ENCODE measurements at regions not wholly inside any gene's neighbourhood (a gene's known extent, or its start where the extent isn't known, plus 50 kb on each side); places are given as distances from the start of the nearest gene placed in this dataset.

DNA sequence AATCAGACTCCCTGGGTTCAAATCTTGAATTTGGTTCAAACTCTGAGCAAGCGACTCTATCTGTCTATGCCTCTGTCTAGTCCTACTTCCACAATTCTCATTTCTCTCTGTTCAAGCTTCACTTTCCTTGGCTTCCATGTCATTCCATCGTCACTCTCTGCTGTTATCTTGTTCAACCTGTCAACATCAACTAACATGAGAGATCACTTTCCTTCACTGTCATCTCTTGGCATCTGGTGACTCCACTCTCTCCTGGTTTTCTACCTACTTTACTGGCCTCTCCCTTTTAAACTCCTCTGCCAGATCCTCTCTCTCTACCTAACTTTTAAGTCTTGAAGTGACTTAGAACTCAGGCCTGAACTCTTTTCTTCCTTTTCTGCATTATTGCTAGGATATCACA is 240.2 kb downstream of the BCAT1 start:
- no peak for ATAC-seq (ENCODE audit: low FRiP score in 2 of 2)
- Histone ChIP-seq H3K4me3 (no peak overlapping the region), H3K27me3 (no peaks in the 10 kb centered on the region), H3K27ac (no peak overlapping the region), H3K36me3 (no peaks in the 10 kb centered on the region), H3K9me3 (no peaks in the 10 kb centered on the region), H3K4me1 (peaks cover 4 to 9% (median 7%) of the 10 kb centered on the region in 4 donors)
- TF ChIP-seq, protein P1, sequence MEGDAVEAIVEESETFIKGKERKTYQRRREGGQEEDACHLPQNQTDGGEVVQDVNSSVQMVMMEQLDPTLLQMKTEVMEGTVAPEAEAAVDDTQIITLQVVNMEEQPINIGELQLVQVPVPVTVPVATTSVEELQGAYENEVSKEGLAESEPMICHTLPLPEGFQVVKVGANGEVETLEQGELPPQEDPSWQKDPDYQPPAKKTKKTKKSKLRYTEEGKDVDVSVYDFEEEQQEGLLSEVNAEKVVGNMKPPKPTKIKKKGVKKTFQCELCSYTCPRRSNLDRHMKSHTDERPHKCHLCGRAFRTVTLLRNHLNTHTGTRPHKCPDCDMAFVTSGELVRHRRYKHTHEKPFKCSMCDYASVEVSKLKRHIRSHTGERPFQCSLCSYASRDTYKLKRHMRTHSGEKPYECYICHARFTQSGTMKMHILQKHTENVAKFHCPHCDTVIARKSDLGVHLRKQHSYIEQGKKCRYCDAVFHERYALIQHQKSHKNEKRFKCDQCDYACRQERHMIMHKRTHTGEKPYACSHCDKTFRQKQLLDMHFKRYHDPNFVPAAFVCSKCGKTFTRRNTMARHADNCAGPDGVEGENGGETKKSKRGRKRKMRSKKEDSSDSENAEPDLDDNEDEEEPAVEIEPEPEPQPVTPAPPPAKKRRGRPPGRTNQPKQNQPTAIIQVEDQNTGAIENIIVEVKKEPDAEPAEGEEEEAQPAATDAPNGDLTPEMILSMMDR (IDR thresholded peaks at IDR 0.05) = no peak
- TF ChIP-seq EP300 (IDR thresholded peaks at IDR 0.05) = no peak
- no peak for TF ChIP-seq POLR2A (IDR thresholded peaks at IDR 0.05)
- TF ChIP-seq POLR2AphosphoS5 (IDR thresholded peaks at IDR 0.05) = no peak
- WGBS, 2 donors = 38 to 57% methylated on average over 2 of the region's 2 CpGs
- no peak for DNase-seq

DNA sequence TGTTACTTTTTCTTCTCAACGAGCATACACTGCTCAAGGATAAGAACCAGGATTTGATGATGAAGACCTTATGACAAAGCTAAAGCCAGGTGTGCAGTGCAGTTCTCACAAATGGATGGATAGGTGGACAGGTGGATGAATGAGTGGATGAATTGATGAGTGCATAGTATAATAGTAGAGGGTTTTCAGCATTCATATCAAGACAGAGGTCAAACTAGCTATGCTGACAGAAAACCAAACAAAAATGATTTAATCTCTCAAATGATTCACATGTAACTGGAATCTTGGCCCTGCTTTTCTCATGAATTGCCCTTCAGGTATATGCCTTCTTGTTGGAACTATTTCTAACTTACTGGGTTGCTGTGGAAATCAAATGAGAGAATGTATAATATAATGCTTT is 240.9 kb downstream of the BCAT1 start:
- DNase-seq (no peak), ATAC-seq (ENCODE audit: low FRiP score in 2 of 2) (no peak)
- H3K4me1 ChIP-seq = peaks cover 4 to 9% (median 7%) of the 10 kb centered on the region in 4 donors
- no peaks in the 10 kb centered on the region for H3K27me3 ChIP-seq
- no peak overlapping the region for H3K27ac ChIP-seq
- no peak for TF ChIP-seq POLR2AphosphoS5 (IDR thresholded peaks at IDR 0.05)
- TF ChIP-seq POLR2A (IDR thresholded peaks at IDR 0.05) = no peak
- TF ChIP-seq, protein P1 (IDR thresholded peaks at IDR 0.05) = no peak
- no peak for TF ChIP-seq EP300 (IDR thresholded peaks at IDR 0.05)
- H3K4me3 ChIP-seq = no peak overlapping the region
- no peaks in the 10 kb centered on the region for H3K36me3 ChIP-seq
- no peaks in the 10 kb centered on the region for H3K9me3 ChIP-seq
- 0 to 56% methylated on average over 1 of the region's 1 CpG for WGBS, 2 donors

DNA sequence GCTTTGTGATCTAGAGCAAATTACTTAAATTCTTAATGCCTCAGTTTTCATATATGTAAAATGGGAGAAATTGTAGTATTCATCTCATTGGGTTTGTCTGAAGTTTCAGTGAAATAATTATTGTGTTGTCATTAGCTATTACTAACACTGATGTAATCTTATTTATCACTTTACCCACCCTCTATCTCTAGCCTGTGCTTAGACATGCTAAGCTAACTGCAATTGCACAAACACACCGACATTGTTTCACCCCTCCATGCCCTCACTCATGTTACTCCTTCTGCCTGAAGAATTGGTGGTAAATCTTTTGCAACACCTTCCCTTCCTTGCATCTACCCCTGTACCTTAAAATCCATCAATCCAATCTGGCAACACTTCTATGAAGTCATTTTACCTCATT is 241.6 kb downstream of the BCAT1 start:
- Histone ChIP-seq H3K4me3 (no peak overlapping the region), H3K27me3 (no peaks in the 10 kb centered on the region), H3K27ac (no peak overlapping the region), H3K4me1 (peaks cover 4 to 9% (median 7%) of the 10 kb centered on the region in 4 donors), H3K36me3 (no peaks in the 10 kb centered on the region), H3K9me3 (no peaks in the 10 kb centered on the region)
- 65 to 76% methylated on average over 1 of the region's 1 CpG for whole genome bisulfite sequencing, 2 donors
- ATAC-seq (ENCODE audit: low FRiP score in 2 of 2) = no peak
- no peak for TF ChIP-seq EP300 (IDR thresholded peaks at IDR 0.05)
- TF ChIP-seq POLR2AphosphoS5 (IDR thresholded peaks at IDR 0.05) = no peak
- TF ChIP-seq, protein P1 (IDR thresholded peaks at IDR 0.05) = no peak
- TF ChIP-seq POLR2A (IDR thresholded peaks at IDR 0.05) = no peak
- DNase-seq = no peak

DNA sequence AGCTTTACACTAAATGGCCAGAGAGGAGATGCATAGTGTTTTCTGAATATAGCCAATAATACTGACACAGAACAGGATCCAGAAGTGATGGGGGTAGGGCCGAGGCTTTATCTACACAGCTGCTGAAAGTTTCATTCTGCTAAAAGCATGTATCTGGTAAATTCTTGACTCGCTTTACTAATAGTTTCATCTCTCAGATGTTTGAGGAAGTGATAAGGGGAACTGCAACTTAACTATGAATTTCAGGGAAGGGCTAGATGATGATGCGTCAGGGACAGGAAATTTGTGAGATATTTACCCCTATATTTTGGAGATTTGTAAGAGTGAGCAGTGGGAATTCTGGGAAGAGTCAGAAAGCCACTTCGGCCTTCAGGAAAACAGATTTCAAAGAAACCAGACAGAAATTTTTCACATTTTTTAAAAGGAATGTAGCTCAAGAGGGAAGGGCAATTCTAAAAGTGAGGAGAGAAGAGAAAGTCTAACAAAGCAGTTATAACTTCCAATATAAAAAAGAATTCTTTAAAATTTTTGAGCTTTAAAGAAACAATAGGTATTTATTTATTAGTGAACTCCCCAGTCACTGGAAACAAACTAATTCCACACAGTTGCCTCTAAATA is 243.1 kb downstream of the BCAT1 start:
- WGBS, 2 donors = 21 to 34% methylated on average over 4 of the region's 4 CpGs
- H3K9me3 ChIP-seq = no peaks in the 10 kb centered on the region
- H3K4me3 ChIP-seq = no peak overlapping the region
- TF ChIP-seq POLR2AphosphoS5 (IDR thresholded peaks at IDR 0.05) (no peak), POLR2A (IDR thresholded peaks at IDR 0.05) (no peak), EP300 (IDR thresholded peaks at IDR 0.05) (no peak)
- TF ChIP-seq, protein P1 (IDR thresholded peaks at IDR 0.05) = no peak
- peaks cover 4 to 9% (median 7%) of the 10 kb centered on the region in 4 donors for H3K4me1 ChIP-seq
- ATAC-seq (ENCODE audit: low FRiP score in 2 of 2) (peak in 1 of 2 donors; percentile 64), DNase-seq (no peak)
- peak overlapping the region in 1 of 4 donors; percentile 51 for H3K27ac ChIP-seq
- no peaks in the 10 kb centered on the region for H3K27me3 ChIP-seq
- no peaks in the 10 kb centered on the region for H3K36me3 ChIP-seq

DNA sequence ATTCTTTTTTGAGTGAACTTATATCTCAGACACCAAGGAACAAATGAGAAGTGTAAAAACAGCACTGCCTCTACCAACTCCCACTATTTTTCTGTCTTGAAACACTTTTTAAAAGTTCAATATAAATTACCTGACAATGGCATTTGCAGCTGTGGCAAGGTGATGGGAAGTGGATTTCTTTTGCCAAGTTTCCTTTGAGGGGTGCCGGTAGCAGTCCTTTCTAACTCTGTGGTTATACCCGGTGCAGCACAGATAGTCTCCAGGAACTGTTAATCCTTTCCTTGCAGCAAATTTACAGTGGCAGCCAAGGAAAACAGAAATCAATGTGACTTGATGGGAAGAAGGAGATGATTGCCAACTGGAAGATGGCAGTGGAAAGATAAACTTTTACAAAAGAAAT is 243.7 kb downstream of the BCAT1 start:
- H3K27ac ChIP-seq = no peak overlapping the region
- no peaks in the 10 kb centered on the region for H3K9me3 ChIP-seq
- no peak overlapping the region for H3K4me3 ChIP-seq
- H3K27me3 ChIP-seq = no peaks in the 10 kb centered on the region
- ATAC-seq (ENCODE audit: low FRiP score in 2 of 2) (no peak), DNase-seq (no peak)
- 13 to 18% methylated on average over 2 of the region's 2 CpGs for WGBS, 2 donors
- H3K36me3 ChIP-seq = no peaks in the 10 kb centered on the region
- TF ChIP-seq POLR2A (IDR thresholded peaks at IDR 0.05) (no peak), POLR2AphosphoS5 (IDR thresholded peaks at IDR 0.05) (no peak), EP300 (IDR thresholded peaks at IDR 0.05) (no peak)
- TF ChIP-seq, protein P1 (IDR thresholded peaks at IDR 0.05) = no peak
- peaks cover 4 to 9% (median 7%) of the 10 kb centered on the region in 4 donors for H3K4me1 ChIP-seq

Measured in upper lobe of left lung (tissue), 6 donors.